ENCODE measurements at regions not wholly inside any gene's neighbourhood (a gene's known extent, or its start where the extent isn't known, plus 50 kb on each side); places are given as distances from the start of the nearest gene placed in this dataset.
"Not testable (repeated sequence)": the region's sequence is repeated elsewhere in the genome, so short reads cannot be mapped to it uniquely, and the experiment has no call there.

GRCh38 chr2:131812605-131813004 is 284.9 kb downstream of the CCDC74A start:
- H3K27ac Mint-ChIP-seq, ATAC-seq, H3K36me3 Mint-ChIP-seq, H3K9me3 Mint-ChIP-seq, POLR2A ChIA-PET, H3K4me1 Mint-ChIP-seq, H3K4me3 Mint-ChIP-seq, DNase-seq: not testable (repeated sequence)
- H3K27me3 Mint-ChIP-seq, result peaks cover 0 to 31% (median 16%) of the 10 kb centered on the region in 5 donors

- H3K4me1 Mint-ChIP-seq, POLR2A ChIA-PET, ATAC-seq, H3K4me3 Mint-ChIP-seq, DNase-seq, H3K36me3 Mint-ChIP-seq, H3K9me3 Mint-ChIP-seq, H3K27ac Mint-ChIP-seq: not testable (repeated sequence)
- peaks cover 0 to 23% (median 13%) of the 10 kb centered on the region in 5 donors for H3K27me3 Mint-ChIP-seq
These were observed 285.7 kb downstream of the CCDC74A start for GRCh38 chr2:131813378-131813777.

- H3K4me1 Mint-ChIP-seq, POLR2A ChIA-PET, H3K27me3 Mint-ChIP-seq, H3K36me3 Mint-ChIP-seq, H3K9me3 Mint-ChIP-seq, ATAC-seq, DNase-seq, H3K4me3 Mint-ChIP-seq, H3K27ac Mint-ChIP-seq: not testable (repeated sequence)
These were observed 290.7 kb downstream of the CCDC74A start for GRCh38 chr2:131818267-131818973.

GRCh38 chr2:131822237-131822721 is 294.6 kb downstream of the CCDC74A start:
- ATAC-seq, H3K4me3 Mint-ChIP-seq, H3K4me1 Mint-ChIP-seq, H3K27me3 Mint-ChIP-seq, H3K9me3 Mint-ChIP-seq, H3K27ac Mint-ChIP-seq, POLR2A ChIA-PET, DNase-seq, H3K36me3 Mint-ChIP-seq: not testable (repeated sequence)

- POLR2A ChIA-PET, H3K4me3 Mint-ChIP-seq, H3K36me3 Mint-ChIP-seq, ATAC-seq, H3K9me3 Mint-ChIP-seq, H3K27ac Mint-ChIP-seq, DNase-seq, H3K4me1 Mint-ChIP-seq, H3K27me3 Mint-ChIP-seq: not testable (repeated sequence)
These were observed 295.4 kb downstream of the CCDC74A start for GRCh38 chr2:131823058-131823457.

- DNase-seq, H3K9me3 Mint-ChIP-seq, H3K27me3 Mint-ChIP-seq, H3K36me3 Mint-ChIP-seq, H3K4me3 Mint-ChIP-seq, H3K27ac Mint-ChIP-seq, H3K4me1 Mint-ChIP-seq, ATAC-seq, POLR2A ChIA-PET: not testable (repeated sequence)
These were observed 297.3 kb downstream of the CCDC74A start for GRCh38 chr2:131824986-131825385.

- Mint-ChIP-seq H3K4me3 (no peak overlapping the region), H3K27ac (peak overlapping the region in 1 of 10 donors; percentile 62), H3K9me3 (peaks cover 0 to 6% (median 0%) of the 10 kb centered on the region in 9 donors), H3K36me3 (no peaks in the 10 kb centered on the region), H3K27me3 (peaks cover 0 to 7% (median 0%) of the 10 kb centered on the region in 5 donors), H3K4me1 (no peaks in the 10 kb centered on the region)
- DNase-seq (no peak), ATAC-seq (no peak)
- POLR2A ChIA-PET, result no interaction called here
These were observed 299.9 kb downstream of the CCDC74A start for GRCh38 chr2:131827481-131828163.

- no peaks in the 10 kb centered on the region for H3K36me3 Mint-ChIP-seq
- H3K9me3 Mint-ChIP-seq, result peaks cover 0 to 6% (median 0%) of the 10 kb centered on the region in 9 donors
- peaks cover 0 to 7% (median 0%) of the 10 kb centered on the region in 5 donors for H3K27me3 Mint-ChIP-seq
- no peak for ATAC-seq
- no peak overlapping the region for H3K27ac Mint-ChIP-seq
- H3K4me3 Mint-ChIP-seq, result no peak overlapping the region
- POLR2A ChIA-PET, result no interaction called here
- H3K4me1 Mint-ChIP-seq, result no peaks in the 10 kb centered on the region
- DNase-seq, result no peak
These were observed 300.5 kb downstream of the CCDC74A start for GRCh38 chr2:131828164-131828561.

GRCh38 chr2:131828633-131829455 is 301.2 kb downstream of the CCDC74A start:
- H3K27ac Mint-ChIP-seq, H3K4me3 Mint-ChIP-seq, H3K27me3 Mint-ChIP-seq, H3K36me3 Mint-ChIP-seq, POLR2A ChIA-PET, H3K9me3 Mint-ChIP-seq, H3K4me1 Mint-ChIP-seq, ATAC-seq, DNase-seq: not testable (repeated sequence)

- H3K4me3 Mint-ChIP-seq, DNase-seq, ATAC-seq, H3K27me3 Mint-ChIP-seq, H3K4me1 Mint-ChIP-seq, H3K36me3 Mint-ChIP-seq, POLR2A ChIA-PET, H3K9me3 Mint-ChIP-seq, H3K27ac Mint-ChIP-seq: not testable (repeated sequence)
These were observed 302.0 kb downstream of the CCDC74A start for GRCh38 chr2:131829456-131830241.

GRCh38 chr2:131830242-131830945 is 302.7 kb downstream of the CCDC74A start:
- H3K27me3 Mint-ChIP-seq, H3K9me3 Mint-ChIP-seq, H3K4me1 Mint-ChIP-seq, H3K36me3 Mint-ChIP-seq, POLR2A ChIA-PET, DNase-seq, H3K27ac Mint-ChIP-seq, H3K4me3 Mint-ChIP-seq, ATAC-seq: not testable (repeated sequence)

GRCh38 chr2:131830946-131831310 is 303.2 kb downstream of the CCDC74A start:
- POLR2A ChIA-PET, H3K4me1 Mint-ChIP-seq, ATAC-seq, H3K27ac Mint-ChIP-seq, H3K36me3 Mint-ChIP-seq, H3K4me3 Mint-ChIP-seq, H3K27me3 Mint-ChIP-seq, DNase-seq, H3K9me3 Mint-ChIP-seq: not testable (repeated sequence)

Measured in naive thymus-derived CD8-positive, alpha-beta T cell (primary cell).